ENCODE measurements at regions not wholly inside any gene's neighbourhood (a gene's known extent, or its start where the extent isn't known, plus 50 kb on each side); places are given as distances from the start of the nearest gene placed in this dataset.

DNA sequence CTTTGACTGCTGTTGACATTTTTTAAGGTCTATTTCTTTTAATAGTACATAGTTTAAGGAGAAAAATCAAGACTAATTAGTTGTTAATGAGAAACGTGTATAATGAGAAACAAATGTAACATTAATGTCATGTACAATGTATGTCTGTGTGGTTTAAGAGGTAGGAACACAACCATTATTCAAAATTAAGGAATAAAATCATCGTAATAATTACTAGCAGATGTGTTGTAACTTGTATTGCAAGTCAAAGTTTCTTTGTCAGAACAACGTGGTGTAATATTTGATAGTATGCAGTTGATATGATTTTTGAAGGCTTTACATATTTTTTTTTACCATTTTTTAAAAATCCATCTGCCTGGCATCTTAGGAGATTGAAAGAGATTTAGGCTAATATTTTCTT lies 120.2 kb upstream of the ARRDC3 start:
- TF ChIP-seq CTCF (IDR thresholded peaks at IDR 0.05 in 2 of 3, conservative IDR thresholded peaks at IDR 0.05 in 1 of 3; ENCODE audit: control insufficient read depth in 2 of 3, extremely low read depth in 1 of 3, insufficient read depth in 1 of 3, low read depth in 3 of 3, low read length in 3 of 3) (no peak), CHD1 (IDR thresholded peaks at IDR 0.05; ENCODE audit: low read depth, low read length) (no peak), EZH2 (IDR thresholded peaks at IDR 0.05; ENCODE audit: borderline replicate concordance, control insufficient read depth, low read depth, low read length) (no peak), BHLHE40 (IDR thresholded peaks at IDR 0.05; ENCODE audit: borderline replicate concordance in 1 of 2, low read depth in 2 of 2, low read length in 1 of 2) (no peak), BRCA1 (IDR thresholded peaks at IDR 0.05; ENCODE audit: low read depth, low read length) (no peak)

Data from GM12878 (cell line).